ENCODE measurements at regions not wholly inside any gene's neighbourhood (a gene's known extent, or its start where the extent isn't known, plus 50 kb on each side); places are given as distances from the start of the nearest gene placed in this dataset.

- TF ChIP-seq POLR2A (IDR thresholded peaks at IDR 0.05) (no peak), CTCF (IDR thresholded peaks at IDR 0.05) (no peak)
Measured at GRCh38 chr4:123871341-123871740, 474.7 kb downstream of the SPRY1 start.
